Kasumi-1 (cell line): ENCODE measurements at regions not wholly inside any gene's neighbourhood (a gene's known extent, or its start where the extent isn't known, plus 50 kb on each side); places are given as distances from the start of the nearest gene placed in this dataset.

Experiments used
- DNase-seq, 2 experiments: peaks; one replicate each; lab custom pipeline; 2025; lab: John Stamatoyannopoulos, UW

- DNase-seq: no peak
Observed at GRCh38 chr5:164708831-164709230, 1203.4 kb downstream of the MAT2B start.

- DNase-seq: no peak
Observed at GRCh38 chr5:164713682-164714081, 1208.3 kb downstream of the MAT2B start.

- DNase-seq: no peak
Observed at GRCh38 chr5:164721116-164721515, 1215.7 kb downstream of the MAT2B start.

GRCh38 chr5:164721656-164722055 lies 1216.2 kb downstream of the MAT2B start:
- DNase-seq: no peak

GRCh38 chr5:164722702-164723101 lies 1217.3 kb downstream of the MAT2B start:
- DNase-seq: no peak

GRCh38 chr5:164727012-164727411 lies 1221.6 kb downstream of the MAT2B start:
- DNase-seq: no peak

GRCh38 chr5:164728733-164729132 lies 1223.3 kb downstream of the MAT2B start:
- DNase-seq: no peak

- no peak for DNase-seq
Observed at GRCh38 chr5:164735334-164735733, 1229.9 kb downstream of the MAT2B start.

GRCh38 chr5:164741376-164741775 lies 1236.0 kb downstream of the MAT2B start:
- no peak for DNase-seq

GRCh38 chr5:164742025-164742424 lies 1236.6 kb downstream of the MAT2B start:
- DNase-seq: no peak

GRCh38 chr5:164746723-164747122 lies 1241.3 kb downstream of the MAT2B start:
- DNase-seq: no peak

- no peak for DNase-seq
Observed at GRCh38 chr5:164747371-164747770, 1242.0 kb downstream of the MAT2B start.

GRCh38 chr5:164748861-164749260 lies 1243.4 kb downstream of the MAT2B start:
- no peak for DNase-seq

GRCh38 chr5:164753434-164753833 lies 1248.0 kb downstream of the MAT2B start:
- no peak for DNase-seq

GRCh38 chr5:164763206-164763605 lies 1257.8 kb downstream of the MAT2B start:
- DNase-seq: no peak

- no peak for DNase-seq
Observed at GRCh38 chr5:164772122-164772521, 1266.7 kb downstream of the MAT2B start.

- peak; percentile 3 to 14 for DNase-seq
Observed at GRCh38 chr5:164784230-164784629, 1278.8 kb downstream of the MAT2B start.

GRCh38 chr5:164798110-164798509 lies 1292.7 kb downstream of the MAT2B start:
- DNase-seq: no peak

- peak; percentile 8 to 9 for DNase-seq
Observed at GRCh38 chr5:164799391-164799790, 1294.0 kb downstream of the MAT2B start.

- DNase-seq: no peak
Observed at GRCh38 chr5:164801910-164802309, 1296.5 kb downstream of the MAT2B start.

- DNase-seq: no peak
Observed at GRCh38 chr5:164809821-164810220, 1304.4 kb downstream of the MAT2B start.

- DNase-seq: no peak
Observed at GRCh38 chr5:164818445-164818844, 1313.0 kb downstream of the MAT2B start.

GRCh38 chr5:164824671-164825070 lies 1319.3 kb downstream of the MAT2B start:
- DNase-seq: no peak

GRCh38 chr5:164832516-164832915 lies 1327.1 kb downstream of the MAT2B start:
- no peak for DNase-seq

- no peak for DNase-seq
Observed at GRCh38 chr5:164844348-164844747, 1338.9 kb downstream of the MAT2B start.
